PFSK-1 (cell line): ENCODE measurements at regions not wholly inside any gene's neighbourhood (a gene's known extent, or its start where the extent isn't known, plus 50 kb on each side); places are given as distances from the start of the nearest gene placed in this dataset.

ENCODE experiments used
- FOXP2 ChIP-seq: optimal IDR thresholded peaks from 2 replicates; pipeline ENCODE3; 2011; ENCODE audit warnings: borderline replicate concordance, control low read depth, inconsistent platforms; ENCODE audit not compliant: insufficient read depth; ENCODE audit errors: extremely low read length, extremely low read depth
- POLR2AphosphoS5 ChIP-seq: IDR thresholded peaks from 2 replicates; pipeline ENCODE4 v1.6.1; 2012; ENCODE audit warnings: low read depth, mild to moderate bottlenecking, control low read depth, low read length, moderate library complexity
- REST ChIP-seq, 2 experiments: IDR thresholded peaks; 2 replicates each; pipeline versions ENCODE4 v1.6.1 to v1.8.0; 2011 to 2012; ENCODE audit warnings: low read depth in 2 of 2, low read length in 2 of 2, control low read depth in 1 of 2, inconsistent platforms in 1 of 2, mild to moderate bottlenecking in 1 of 2, moderate library complexity in 1 of 2; ENCODE audit not compliant: insufficient read depth in 1 of 2
- SIN3A ChIP-seq: IDR thresholded peaks from 2 replicates; pipeline ENCODE4 v1.6.1; 2012; ENCODE audit warnings: mild to moderate bottlenecking, low read length, moderate library complexity, borderline replicate concordance; ENCODE audit not compliant: insufficient read depth
- TAF1 ChIP-seq: IDR thresholded peaks from 2 replicates; pipeline ENCODE4 v1.6.1; 2012; ENCODE audit warnings: low read length, control low read depth, borderline replicate concordance; ENCODE audit not compliant: insufficient read depth

GRCh38 chr12:43226151-43226550, 325.9 kb downstream of the ADAMTS20 start:
- TF ChIP-seq REST (IDR thresholded peaks at IDR 0.05; ENCODE audit: insufficient read depth in 1 of 2, low read depth in 2 of 2, low read length in 2 of 2) (no peak), SIN3A (no peak), POLR2AphosphoS5 (no peak)

- TF ChIP-seq FOXP2 (no peak), SIN3A (no peak), REST (IDR thresholded peaks at IDR 0.05; ENCODE audit: insufficient read depth in 1 of 2, low read depth in 2 of 2, low read length in 2 of 2) (no peak), TAF1 (no peak), POLR2AphosphoS5 (no peak)
Measured at GRCh38 chr12:43222796-43223195, 329.2 kb downstream of the ADAMTS20 start.

- TF ChIP-seq REST (IDR thresholded peaks at IDR 0.05; ENCODE audit: insufficient read depth in 1 of 2, low read depth in 2 of 2, low read length in 2 of 2): no peak
Measured at GRCh38 chr12:43221216-43221615, 330.8 kb downstream of the ADAMTS20 start.

- TF ChIP-seq SIN3A (no peak), REST (IDR thresholded peaks at IDR 0.05; ENCODE audit: insufficient read depth in 1 of 2, low read depth in 2 of 2, low read length in 2 of 2) (no peak), FOXP2 (no peak), POLR2AphosphoS5 (no peak), TAF1 (no peak)
Measured at GRCh38 chr12:43216490-43216889, 335.5 kb downstream of the ADAMTS20 start.

- no peak for TF ChIP-seq FOXP2
- no peak for TF ChIP-seq POLR2AphosphoS5
- TF ChIP-seq REST (IDR thresholded peaks at IDR 0.05; ENCODE audit: insufficient read depth in 1 of 2, low read depth in 2 of 2, low read length in 2 of 2): no peak
- TF ChIP-seq SIN3A: no peak
- no peak for TF ChIP-seq TAF1
Measured at GRCh38 chr12:43214166-43214565, 337.8 kb downstream of the ADAMTS20 start.
